ENCODE measurements at regions not wholly inside any gene's neighbourhood (a gene's known extent, or its start where the extent isn't known, plus 50 kb on each side); places are given as distances from the start of the nearest gene placed in this dataset.
"Not testable (repeated sequence)": the region's sequence is repeated elsewhere in the genome, so short reads cannot be mapped to it uniquely, and the experiment has no call there.

- DNase-seq (ENCODE audit: low spot score), result no peak
Measured at GRCh38 chr10:109732254-109732965, 190.9 kb downstream of the XPNPEP1 start.

- DNase-seq (ENCODE audit: low spot score), result not testable (repeated sequence)
Measured at GRCh38 chr10:109729895-109730294, 193.4 kb downstream of the XPNPEP1 start.

- no peak for DNase-seq (ENCODE audit: low spot score)
Measured at GRCh38 chr10:109727436-109727835, 195.9 kb downstream of the XPNPEP1 start.

- no peak for DNase-seq (ENCODE audit: low spot score)
Measured at GRCh38 chr10:109726473-109726872, 196.8 kb downstream of the XPNPEP1 start.

GRCh38 chr10:109723305-109723704 lies 200.0 kb downstream of the XPNPEP1 start:
- no peak for DNase-seq (ENCODE audit: low spot score)

- no peak for DNase-seq (ENCODE audit: low spot score)
Measured at GRCh38 chr10:109721453-109722064, 201.8 kb downstream of the XPNPEP1 start.

GRCh38 chr10:109706026-109706560 lies 217.2 kb downstream of the XPNPEP1 start:
- no peak for DNase-seq (ENCODE audit: low spot score)

- no peak for DNase-seq (ENCODE audit: low spot score)
Measured at GRCh38 chr10:109701633-109702215, 221.6 kb downstream of the XPNPEP1 start.

GRCh38 chr10:109698882-109699664 lies 224.2 kb downstream of the XPNPEP1 start:
- DNase-seq (ENCODE audit: low spot score), result no peak

GRCh38 chr10:109698086-109698485 lies 225.2 kb downstream of the XPNPEP1 start:
- DNase-seq (ENCODE audit: low spot score), result no peak

- DNase-seq (ENCODE audit: low spot score), result no peak
Measured at GRCh38 chr10:109696981-109697775, 226.1 kb downstream of the XPNPEP1 start.

GRCh38 chr10:109696462-109696861 lies 226.8 kb downstream of the XPNPEP1 start:
- no peak for DNase-seq (ENCODE audit: low spot score)

GRCh38 chr10:109695988-109696387 lies 227.3 kb downstream of the XPNPEP1 start:
- no peak for DNase-seq (ENCODE audit: low spot score)

GRCh38 chr10:109689785-109690184 lies 233.5 kb downstream of the XPNPEP1 start:
- DNase-seq (ENCODE audit: low spot score), result no peak

- no peak for DNase-seq (ENCODE audit: low spot score)
Measured at GRCh38 chr10:109679478-109679877, 243.8 kb downstream of the XPNPEP1 start.

- DNase-seq (ENCODE audit: low spot score), result no peak
Measured at GRCh38 chr10:109678857-109679256, 244.5 kb downstream of the XPNPEP1 start.

GRCh38 chr10:109676703-109677102 lies 246.6 kb downstream of the XPNPEP1 start:
- DNase-seq (ENCODE audit: low spot score), result no peak

GRCh38 chr10:109668703-109669102 lies 254.6 kb downstream of the XPNPEP1 start:
- no peak for DNase-seq (ENCODE audit: low spot score)

GRCh38 chr10:109668154-109668665 lies 255.1 kb downstream of the XPNPEP1 start:
- DNase-seq (ENCODE audit: low spot score), result no peak

- no peak for DNase-seq (ENCODE audit: low spot score)
Measured at GRCh38 chr10:109665321-109665720, 258.0 kb downstream of the XPNPEP1 start.

- DNase-seq (ENCODE audit: low spot score), result no peak
Measured at GRCh38 chr10:109664554-109664953, 258.8 kb downstream of the XPNPEP1 start.

Data from HT-29 (cell line).